H1 (cell line): ENCODE measurements at regions not wholly inside any gene's neighbourhood (a gene's known extent, or its start where the extent isn't known, plus 50 kb on each side); places are given as distances from the start of the nearest gene placed in this dataset.

Source experiments
- CTCF ChIA-PET: fragments of 300-600 bp; sonication (Branson Sonifier 250); formaldehyde crosslinking; loops from one replicate; lab custom pipeline; 2021; ENCODE audit not compliant: partially characterized antibody; lab: Charles Lee
- POLR2A ChIA-PET: fragments of 300-600 bp; sonication (Branson Sonifier 250); formaldehyde crosslinking; loops from one replicate; lab custom pipeline; 2021; ENCODE audit warnings: inconsistent platforms; ENCODE audit not compliant: partially characterized antibody; lab: Charles Lee
- DNase-seq, 2 experiments: peaks; one replicate each; pipeline versions ENCODE4 v3.0.0 to v3.0.0-alpha.2; 2010 to 2022; ENCODE audit warnings: low spot score in 2 of 2, low read depth in 1 of 2, mixed read lengths in 1 of 2
- FAIRE-seq: peaks from 2 replicates; lab custom pipeline; 2011; peaks lifted over from hg19 to GRCh38; lab: Jason Lieb, UNC
- H2AFZ ChIP-seq: 2 replicates; pipeline ENCODE4 v1.8.1; 2012; ENCODE audit warnings: low read length, inconsistent platforms
- H2AK5ac ChIP-seq: 2 replicates; pipeline ENCODE4 v1.6.1; 2013; ENCODE audit warnings: low read depth, low read length
- H2BK120ac ChIP-seq: replicated peaks from 2 replicates; pipeline ENCODE3; 2013; ENCODE audit warnings: low read depth, low read length, inconsistent platforms
- H2BK12ac ChIP-seq: 2 replicates; pipeline ENCODE4 v1.6.1; 2013; ENCODE audit warnings: low read depth, low read length
- H2BK15ac ChIP-seq: 2 replicates; pipeline ENCODE4 v1.6.1; 2013; ENCODE audit warnings: low read length
- H2BK20ac ChIP-seq: 2 replicates; pipeline ENCODE4 v1.6.1; 2013; ENCODE audit warnings: low read length
- H2BK5ac ChIP-seq: 2 replicates; pipeline ENCODE4 v1.6.1; 2013; ENCODE audit warnings: low read depth, low read length
- H3K14ac ChIP-seq: 2 replicates; pipeline ENCODE4 v1.6.1; 2013; ENCODE audit warnings: inconsistent platforms; ENCODE audit not compliant: insufficient read length
- H3K18ac ChIP-seq: 2 replicates; pipeline ENCODE4 v1.6.1; 2013; ENCODE audit warnings: low read length; ENCODE audit errors: extremely low read depth
- H3K23ac ChIP-seq: 2 replicates; pipeline ENCODE4 v1.6.1; 2013; ENCODE audit warnings: inconsistent platforms; ENCODE audit not compliant: insufficient read length
- H3K23me2 ChIP-seq: 2 replicates; pipeline ENCODE4 v1.6.1; 2013; ENCODE audit warnings: low read depth, low read length
- H3K27ac ChIP-seq: 2 replicates; pipeline ENCODE4 v1.6.1; 2011; ENCODE audit warnings: low read depth, low read length, inconsistent platforms
- H3K27me3 ChIP-seq, 4 experiments: replicated peaks in 1 of 4; 1 replicate in 1 of 4; 2 replicates in 3 of 4; pipeline versions ENCODE4 v1.6.1 to v1.8.1; 2011 to 2013; ENCODE audit warnings: low read length in 3 of 4, mild to moderate bottlenecking in 3 of 4, inconsistent platforms in 2 of 4, mixed read lengths in 2 of 4, moderate library complexity in 1 of 4; ENCODE audit not compliant: control insufficient read depth in 3 of 4, insufficient read depth in 3 of 4; ENCODE audit errors: extremely low read depth in 1 of 4
- H3K36me3 ChIP-seq, 4 experiments: 2 replicates each; pipeline versions ENCODE4 v1.6.1 to v1.8.1; 2011 to 2013; ENCODE audit warnings: mild to moderate bottlenecking in 4 of 4, low read length in 3 of 4, moderate library complexity in 2 of 4, control low read depth in 1 of 4, inconsistent platforms in 1 of 4; ENCODE audit not compliant: insufficient read depth in 4 of 4, control insufficient read depth in 2 of 4
- H3K4ac ChIP-seq: replicated peaks from 2 replicates; pipeline ENCODE3; 2013; ENCODE audit warnings: low read length, low read depth, mixed read lengths, inconsistent platforms; ENCODE audit not compliant: insufficient read length
- H3K4me1 ChIP-seq, 4 experiments: replicated peaks in 1 of 4; 1 replicate in 1 of 4; 2 replicates in 3 of 4; pipeline versions ENCODE4 v1.6.1 to v1.8.1; 2011 to 2013; ENCODE audit warnings: low read length in 3 of 4, inconsistent platforms in 2 of 4, mixed read lengths in 1 of 4; ENCODE audit not compliant: insufficient read depth in 4 of 4, control insufficient read depth in 3 of 4
- H3K4me2 ChIP-seq, 2 experiments: 2 replicates each; pipeline versions ENCODE4 v1.6.1 to v1.8.1; 2011 to 2013; ENCODE audit warnings: low read depth in 2 of 2, low read length in 2 of 2, control low read depth in 1 of 2, inconsistent platforms in 1 of 2, mild to moderate bottlenecking in 1 of 2; ENCODE audit not compliant: insufficient read depth in 1 of 2
- H3K4me3 ChIP-seq, 4 experiments: fragments of 200-600, 300-600 bp in 1 of 4; sonication (generic), shearing (Covaris generic), sonication (Bioruptor Twin) in 1 of 4; 2 replicates each; pipeline versions ENCODE4 v1.5.1 to v1.8.1; 2011 to 2016; ENCODE audit warnings: low read length in 4 of 4, low read depth in 3 of 4, control low read depth in 2 of 4, inconsistent platforms in 2 of 4, mild to moderate bottlenecking in 2 of 4, mixed read lengths in 1 of 4, moderate library complexity in 1 of 4; ENCODE audit not compliant: insufficient read depth in 2 of 4; ENCODE audit errors: extremely low read depth in 1 of 4
- H3K56ac ChIP-seq: replicated peaks from 2 replicates; pipeline ENCODE3; 2013; ENCODE audit warnings: low read depth, mild to moderate bottlenecking, mixed read lengths, low read length, inconsistent platforms; ENCODE audit not compliant: insufficient read length
- H3K79me1 ChIP-seq: 2 replicates; pipeline ENCODE4 v1.6.1; 2013; ENCODE audit warnings: low read depth, low read length, control low read depth
- H3K79me2 ChIP-seq, 2 experiments: 2 replicates each; pipeline versions ENCODE4 v1.6.1 to v1.8.1; 2012 to 2013; ENCODE audit warnings: low read length in 2 of 2, mild to moderate bottlenecking in 2 of 2, inconsistent platforms in 1 of 2; ENCODE audit not compliant: insufficient read depth in 2 of 2, control insufficient read depth in 1 of 2
- H3K9ac ChIP-seq, 4 experiments: replicated peaks in 1 of 4; 1 replicate in 1 of 4; 2 replicates in 3 of 4; pipeline versions ENCODE4 v1.6.1 to v1.8.1; 2011 to 2013; ENCODE audit warnings: low read depth in 3 of 4, low read length in 3 of 4, control low read depth in 2 of 4, mild to moderate bottlenecking in 2 of 4, moderate library complexity in 2 of 4, inconsistent platforms in 1 of 4; ENCODE audit errors: extremely low read depth in 1 of 4
- H3K9me3 ChIP-seq, 2 experiments: 2 replicates each; pipeline versions ENCODE4 v1.6.1 to v1.8.1; 2012 to 2013; ENCODE audit warnings: mild to moderate bottlenecking in 2 of 2, moderate library complexity in 2 of 2, control low read depth in 1 of 2, inconsistent platforms in 1 of 2, low read depth in 1 of 2, low read length in 1 of 2, mixed read lengths in 1 of 2; ENCODE audit not compliant: insufficient read depth in 2 of 2
- H4K20me1 ChIP-seq, 2 experiments: replicated peaks in 1 of 2; 2 replicates each; pipeline versions ENCODE3 to v1.8.1; 2011 to 2013; ENCODE audit warnings: inconsistent platforms in 2 of 2, low read length in 2 of 2, mild to moderate bottlenecking in 1 of 2; ENCODE audit not compliant: insufficient read depth in 2 of 2, control insufficient read depth in 1 of 2
- H4K5ac ChIP-seq: 2 replicates; pipeline ENCODE4 v1.6.1; 2013; ENCODE audit warnings: low read length, low read depth, mixed read lengths, inconsistent platforms; ENCODE audit not compliant: insufficient read length
- H4K8ac ChIP-seq: 2 replicates; pipeline ENCODE4 v1.8.0; 2013; ENCODE audit warnings: mild to moderate bottlenecking, moderate library complexity, low read length, inconsistent platforms; ENCODE audit not compliant: insufficient read depth; ENCODE audit errors: extremely low read depth
- H4K91ac ChIP-seq: replicated peaks from 2 replicates; pipeline ENCODE3; 2013; ENCODE audit warnings: low read length, mixed read lengths, inconsistent platforms; ENCODE audit not compliant: insufficient read length
- ASH2L ChIP-seq: fragments of 200-600, 300-600 bp; sonication (generic); IDR thresholded peaks from one replicate; pipeline ENCODE4 v1.7.1; 2017; ENCODE audit warnings: low read length
- CHD2 ChIP-seq: IDR thresholded peaks from 2 replicates; pipeline ENCODE4 v1.6.1; 2012; ENCODE audit warnings: low read length, improper control_type of control experiment
- NANOG ChIP-seq: IDR thresholded peaks from 2 replicates; pipeline ENCODE4 v1.6.1; 2011; ENCODE audit warnings: low read length, low read depth, mild to moderate bottlenecking, inconsistent platforms; ENCODE audit not compliant: insufficient read depth, poor library complexity, severe bottlenecking
- NRF1 ChIP-seq: IDR thresholded peaks from 2 replicates; pipeline ENCODE4 v1.6.1; 2011; ENCODE audit warnings: mild to moderate bottlenecking, low read depth, low read length, improper control_type of control experiment
- WGBS, 2 experiments: shearing (Covaris generic) in 1 of 2; methylation state at CpG; one replicate each; pipeline versions ENCODE4 v1.1.6 to v1.1.7; 2013 to 2015; ENCODE audit warnings: low lambda C conversion rate in 2 of 2, mixed read lengths in 2 of 2, inconsistent platforms in 1 of 2, low coverage in 1 of 2, missing lambda C conversion rate in 1 of 2; ENCODE audit not compliant: insufficient replicate concordance in 2 of 2, insufficient coverage in 1 of 2, insufficient read length in 1 of 2; ENCODE audit errors: extremely low coverage in 1 of 2, missing lambda C conversion rate in 1 of 2; 5-methylcytosine and 5-hydroxymethylcytosine counted together

GRCh38 chr16:86739178-86739577 lies 160.8 kb downstream of the FOXL1 start:
- Histone ChIP-seq H3K23ac (no peak overlapping the region), H3K4me1 (peaks cover 0 to 16% (median 11%) of the 10 kb centered on the region in 4 experiments; a peak in 5 of 7 replicates), H4K5ac (no peak overlapping the region), H3K4me3 (no peak overlapping the region), H2BK5ac (no peak overlapping the region), H4K8ac (no peak overlapping the region), H2BK12ac (no peak overlapping the region), H3K56ac (no peak overlapping the region), H3K4ac (no peak overlapping the region), H3K18ac (no peak overlapping the region; the same call in 1 of the 2 replicates), H3K27me3 (no peaks in the 10 kb centered on the region; a peak in 2 of 7 replicates), H2BK20ac (no peak overlapping the region), H3K4me2 (no peak overlapping the region), H3K27ac (no peak overlapping the region), H2AFZ (no peak overlapping the region), H4K91ac (no peak overlapping the region), H2AK5ac (no peak overlapping the region), H2BK15ac (no peak overlapping the region), H2BK120ac (no peak overlapping the region), H3K9ac (no peak overlapping the region), H3K9me3 (peaks cover 4% of the 10 kb centered on the region in 2 experiments; a peak in 1 of 4 replicates), H3K36me3 (no peaks in the 10 kb centered on the region; a peak in 1 of 8 replicates), H3K23me2 (no peaks in the 10 kb centered on the region), H3K14ac (no peak overlapping the region), H4K20me1 (no peaks in the 10 kb centered on the region), H3K79me1 (no peaks in the 10 kb centered on the region), H3K79me2 (no peaks in the 10 kb centered on the region)
- ChIA-PET POLR2A (interaction anchor here (0.9 kb wide), 1 partner anchor 16 kb away, joined by 3 read pairs; no protein-coding TSS in a partner anchor), CTCF (interaction anchor here (1.2 to 1.7 kb wide), 4 partner anchors 18 to 324 kb away, joined by 3 to 4 read pairs (median 4); no protein-coding TSS in a partner anchor)
- WGBS, 2 experiments, result 93% methylated on average over 3 of the region's 3 CpGs; no CpG with 5 or more reads in 1 of the 2 experiments
- no peak for FAIRE-seq
- DNase-seq, result no peak
- TF ChIP-seq ASH2L (no peak), NRF1 (no peak), CHD2 (no peak), NANOG (no peak)
